Loucy (cell line): ENCODE measurements at regions not wholly inside any gene's neighbourhood (a gene's known extent, or its start where the extent isn't known, plus 50 kb on each side); places are given as distances from the start of the nearest gene placed in this dataset.
"Not testable (repeated sequence)": the region's sequence is repeated elsewhere in the genome, so short reads cannot be mapped to it uniquely, and the experiment has no call there.

Experiments used
- EZH2phosphoT487 ChIP-seq: fragments of 200-600 bp; IDR thresholded peaks from 2 replicates; pipeline ENCODE4 v1.6.1; 2018; ENCODE audit warnings: antibody characterized with exemption, mild to moderate bottlenecking, moderate library complexity, borderline replicate concordance
- TF ChIP-seq, protein P1 (sequence below): fragments of 200-600 bp; sonication (generic); conservative IDR thresholded peaks from 2 replicates; pipeline ENCODE4 v1.5.1; 2014; ENCODE audit warnings: mild to moderate bottlenecking, antibody characterized with exemption, low read length

DNA sequence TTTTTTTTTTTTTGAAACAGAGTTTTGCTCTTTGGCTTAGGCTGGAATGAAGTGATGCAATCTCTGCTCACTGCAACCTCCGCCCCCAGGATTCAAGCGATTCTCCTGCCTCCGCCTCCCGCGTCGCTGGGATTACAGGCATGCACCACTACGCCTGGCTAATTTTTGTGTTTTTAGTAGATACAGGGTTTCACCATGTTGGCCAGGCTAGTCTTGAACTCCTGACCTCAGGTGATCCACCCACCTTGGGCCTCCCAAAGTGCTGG lies 148.3 kb upstream of the ADAMTSL1 start:
- TF ChIP-seq, protein P1, sequence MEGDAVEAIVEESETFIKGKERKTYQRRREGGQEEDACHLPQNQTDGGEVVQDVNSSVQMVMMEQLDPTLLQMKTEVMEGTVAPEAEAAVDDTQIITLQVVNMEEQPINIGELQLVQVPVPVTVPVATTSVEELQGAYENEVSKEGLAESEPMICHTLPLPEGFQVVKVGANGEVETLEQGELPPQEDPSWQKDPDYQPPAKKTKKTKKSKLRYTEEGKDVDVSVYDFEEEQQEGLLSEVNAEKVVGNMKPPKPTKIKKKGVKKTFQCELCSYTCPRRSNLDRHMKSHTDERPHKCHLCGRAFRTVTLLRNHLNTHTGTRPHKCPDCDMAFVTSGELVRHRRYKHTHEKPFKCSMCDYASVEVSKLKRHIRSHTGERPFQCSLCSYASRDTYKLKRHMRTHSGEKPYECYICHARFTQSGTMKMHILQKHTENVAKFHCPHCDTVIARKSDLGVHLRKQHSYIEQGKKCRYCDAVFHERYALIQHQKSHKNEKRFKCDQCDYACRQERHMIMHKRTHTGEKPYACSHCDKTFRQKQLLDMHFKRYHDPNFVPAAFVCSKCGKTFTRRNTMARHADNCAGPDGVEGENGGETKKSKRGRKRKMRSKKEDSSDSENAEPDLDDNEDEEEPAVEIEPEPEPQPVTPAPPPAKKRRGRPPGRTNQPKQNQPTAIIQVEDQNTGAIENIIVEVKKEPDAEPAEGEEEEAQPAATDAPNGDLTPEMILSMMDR = not testable (repeated sequence)
- not testable (repeated sequence) for TF ChIP-seq EZH2phosphoT487
